ENCODE measurements at regions not wholly inside any gene's neighbourhood (a gene's known extent, or its start where the extent isn't known, plus 50 kb on each side); places are given as distances from the start of the nearest gene placed in this dataset.

- TF ChIP-seq CTCF (IDR thresholded peaks at IDR 0.05; ENCODE audit: low read depth, low read length) (no peak), EZH2phosphoT487 (IDR thresholded peaks at IDR 0.05; ENCODE audit: low read depth) (no peak)
These were observed 812.9 kb downstream of the NR4A2 start for GRCh38 chr2:155519529-155520130.
